Body of pancreas (tissue), 4 donors: ENCODE measurements at regions not wholly inside any gene's neighbourhood (a gene's known extent, or its start where the extent isn't known, plus 50 kb on each side); places are given as distances from the start of the nearest gene placed in this dataset.

Source experiments
- POLR2A ChIP-seq, 3 donors: fragments of 450-650 bp; IDR thresholded peaks; one replicate each; pipeline ENCODE4 v1.6.1; 2016; ENCODE audit warnings: antibody characterized with exemption in 3 of 3, mild to moderate bottlenecking in 2 of 3
- TF ChIP-seq, protein P1 (sequence below), 7 experiments: fragments of 450-650 bp in 4 of 7; fragments of 200-600 bp in 3 of 7; sonication (generic) in 3 of 7; IDR thresholded peaks; one replicate each; pipeline ENCODE4 v1.5.1; 2016 to 2019; ENCODE audit warnings: antibody characterized with exemption in 7 of 7

DNA sequence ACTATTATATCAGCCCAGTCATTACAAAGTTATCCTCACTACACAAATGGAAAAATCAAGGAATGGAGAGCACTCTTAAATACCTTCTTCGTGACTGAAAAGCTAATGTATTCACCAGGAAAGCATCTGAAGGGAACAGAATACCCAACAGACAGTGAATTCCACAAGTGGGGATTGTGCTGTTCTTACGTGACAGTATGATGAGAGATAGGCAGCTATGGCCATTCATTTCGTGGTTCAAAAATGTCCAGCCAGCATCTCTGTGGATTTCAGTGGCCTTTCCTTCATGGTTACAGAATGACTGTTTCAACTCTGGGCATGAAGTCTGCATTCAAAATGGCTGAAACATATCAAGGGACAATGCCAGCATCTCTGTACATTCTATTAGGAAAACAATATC is 323.8 kb downstream of the PRELID2 start:
- TF ChIP-seq, protein P1, sequence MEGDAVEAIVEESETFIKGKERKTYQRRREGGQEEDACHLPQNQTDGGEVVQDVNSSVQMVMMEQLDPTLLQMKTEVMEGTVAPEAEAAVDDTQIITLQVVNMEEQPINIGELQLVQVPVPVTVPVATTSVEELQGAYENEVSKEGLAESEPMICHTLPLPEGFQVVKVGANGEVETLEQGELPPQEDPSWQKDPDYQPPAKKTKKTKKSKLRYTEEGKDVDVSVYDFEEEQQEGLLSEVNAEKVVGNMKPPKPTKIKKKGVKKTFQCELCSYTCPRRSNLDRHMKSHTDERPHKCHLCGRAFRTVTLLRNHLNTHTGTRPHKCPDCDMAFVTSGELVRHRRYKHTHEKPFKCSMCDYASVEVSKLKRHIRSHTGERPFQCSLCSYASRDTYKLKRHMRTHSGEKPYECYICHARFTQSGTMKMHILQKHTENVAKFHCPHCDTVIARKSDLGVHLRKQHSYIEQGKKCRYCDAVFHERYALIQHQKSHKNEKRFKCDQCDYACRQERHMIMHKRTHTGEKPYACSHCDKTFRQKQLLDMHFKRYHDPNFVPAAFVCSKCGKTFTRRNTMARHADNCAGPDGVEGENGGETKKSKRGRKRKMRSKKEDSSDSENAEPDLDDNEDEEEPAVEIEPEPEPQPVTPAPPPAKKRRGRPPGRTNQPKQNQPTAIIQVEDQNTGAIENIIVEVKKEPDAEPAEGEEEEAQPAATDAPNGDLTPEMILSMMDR (IDR thresholded peaks at IDR 0.05), result no peak
- no peak for TF ChIP-seq POLR2A (IDR thresholded peaks at IDR 0.05)
